ENCODE measurements at regions not wholly inside any gene's neighbourhood (a gene's known extent, or its start where the extent isn't known, plus 50 kb on each side); places are given as distances from the start of the nearest gene placed in this dataset.

GRCh38 chr2:14261771-14262170 lies 370.7 kb upstream of the LRATD1 start:
- Histone ChIP-seq H3K27ac (ENCODE audit: low read depth, low read length, poor library complexity, severe bottlenecking) (no peak overlapping the region), H3K4me2 (ENCODE audit: low read length) (no peak overlapping the region), H3K36me3 (ENCODE audit: insufficient read depth, low read length) (no peaks in the 10 kb centered on the region), H4K20me1 (ENCODE audit: insufficient read depth, low read length) (no peaks in the 10 kb centered on the region), H3K9me3 (ENCODE audit: low read length) (no peaks in the 10 kb centered on the region), H2AFZ (ENCODE audit: low read length) (no peak overlapping the region), H3K4me3 (ENCODE audit: low read depth, low read length, poor library complexity, severe bottlenecking) (no peak overlapping the region), H3K79me2 (ENCODE audit: insufficient read depth, low read depth, low read length) (no peaks in the 10 kb centered on the region), H3K4me1 (ENCODE audit: insufficient read depth, low read length, poor library complexity, severe bottlenecking) (no peaks in the 10 kb centered on the region), H3K9me2 (ENCODE audit: insufficient read depth, low read length) (no peaks in the 10 kb centered on the region)
- ChIA-PET POLR2A (no interaction called here), CTCF (ENCODE audit: unreplicated experiment) (no interaction called here)
- no peak for DNase-seq (ENCODE audit: low spot score)
- BruUV-seq (replicated peaks), result no TSS peak
- TF ChIP-seq CTCF (conservative IDR thresholded peaks at IDR 0.05; ENCODE audit: low read length) (no peak), EZH2phosphoT487 (IDR thresholded peaks at IDR 0.05; ENCODE audit: borderline replicate concordance, low read depth, low read length) (no peak)
- intact Hi-C loops (cut with micrococcal nuclease; ENCODE audit: unreplicated experiment), result no loop called here

GRCh38 chr2:14263053-14263452 lies 369.5 kb upstream of the LRATD1 start:
- H3K9me3 ChIP-seq (ENCODE audit: low read length), result no peaks in the 10 kb centered on the region
- POLR2A ChIA-PET, result no interaction called here
- TF ChIP-seq CTCF (conservative IDR thresholded peaks at IDR 0.05; ENCODE audit: low read length) (no peak), EZH2phosphoT487 (IDR thresholded peaks at IDR 0.05; ENCODE audit: borderline replicate concordance, low read depth, low read length) (no peak)
- no peak overlapping the region for H3K4me2 ChIP-seq (ENCODE audit: low read length)
- CTCF ChIA-PET (ENCODE audit: unreplicated experiment), result no interaction called here
- H3K9me2 ChIP-seq (ENCODE audit: insufficient read depth, low read length), result no peaks in the 10 kb centered on the region
- intact Hi-C loops (cut with micrococcal nuclease; ENCODE audit: unreplicated experiment), result no loop called here
- no peak overlapping the region for H2AFZ ChIP-seq (ENCODE audit: low read length)
- no peak overlapping the region for H3K27ac ChIP-seq (ENCODE audit: low read depth, low read length, poor library complexity, severe bottlenecking)
- H3K4me3 ChIP-seq (ENCODE audit: low read depth, low read length, poor library complexity, severe bottlenecking), result no peak overlapping the region
- DNase-seq (ENCODE audit: low spot score), result no peak
- no TSS peak for BruUV-seq (replicated peaks)
- no peaks in the 10 kb centered on the region for H3K4me1 ChIP-seq (ENCODE audit: insufficient read depth, low read length, poor library complexity, severe bottlenecking)
- H3K36me3 ChIP-seq (ENCODE audit: insufficient read depth, low read length), result no peaks in the 10 kb centered on the region
- no peaks in the 10 kb centered on the region for H4K20me1 ChIP-seq (ENCODE audit: insufficient read depth, low read length)
- no peaks in the 10 kb centered on the region for H3K79me2 ChIP-seq (ENCODE audit: insufficient read depth, low read depth, low read length)

- ChIA-PET POLR2A (no interaction called here), CTCF (ENCODE audit: unreplicated experiment) (no interaction called here)
- no peak for DNase-seq (ENCODE audit: low spot score)
- H3K9me3 ChIP-seq (ENCODE audit: low read length), result no peaks in the 10 kb centered on the region
- H3K4me3 ChIP-seq (ENCODE audit: low read depth, low read length, poor library complexity, severe bottlenecking), result no peak overlapping the region
- no peaks in the 10 kb centered on the region for H3K79me2 ChIP-seq (ENCODE audit: insufficient read depth, low read depth, low read length)
- no peak overlapping the region for H2AFZ ChIP-seq (ENCODE audit: low read length)
- no peaks in the 10 kb centered on the region for H3K4me1 ChIP-seq (ENCODE audit: insufficient read depth, low read length, poor library complexity, severe bottlenecking)
- no peak overlapping the region for H3K4me2 ChIP-seq (ENCODE audit: low read length)
- H3K36me3 ChIP-seq (ENCODE audit: insufficient read depth, low read length), result no peaks in the 10 kb centered on the region
- BruUV-seq (replicated peaks), result no TSS peak
- H3K27ac ChIP-seq (ENCODE audit: low read depth, low read length, poor library complexity, severe bottlenecking), result no peak overlapping the region
- intact Hi-C loops (cut with micrococcal nuclease; ENCODE audit: unreplicated experiment), result no loop called here
- H4K20me1 ChIP-seq (ENCODE audit: insufficient read depth, low read length), result no peaks in the 10 kb centered on the region
- no peaks in the 10 kb centered on the region for H3K9me2 ChIP-seq (ENCODE audit: insufficient read depth, low read length)
- TF ChIP-seq CTCF (conservative IDR thresholded peaks at IDR 0.05; ENCODE audit: low read length) (no peak), EZH2phosphoT487 (IDR thresholded peaks at IDR 0.05; ENCODE audit: borderline replicate concordance, low read depth, low read length) (no peak)
Observed at GRCh38 chr2:14270036-14270582, 362.4 kb upstream of the LRATD1 start.
